ENCODE measurements at regions not wholly inside any gene's neighbourhood (a gene's known extent, or its start where the extent isn't known, plus 50 kb on each side); places are given as distances from the start of the nearest gene placed in this dataset.

DNA sequence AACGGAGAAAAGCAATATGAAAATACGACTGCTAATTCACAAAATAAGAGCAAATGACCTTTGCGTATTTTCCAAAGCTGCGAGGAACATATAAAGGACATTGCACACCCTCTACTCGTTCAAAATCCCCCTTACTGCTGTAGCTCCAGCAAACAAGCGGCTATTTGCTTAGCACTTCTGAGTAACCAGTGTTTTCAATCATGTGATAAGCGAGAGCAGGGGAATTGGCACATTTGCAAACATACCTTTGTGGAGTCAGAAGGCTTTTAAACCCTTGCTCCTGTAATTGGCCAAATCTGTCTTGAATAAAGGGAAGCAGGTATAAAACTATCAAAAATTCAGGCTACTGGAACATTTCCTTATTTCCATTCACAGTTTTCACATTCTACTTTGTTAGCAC lies 610.2 kb downstream of the UBE2NL start:
- Mint-ChIP-seq H3K4me1 (no peaks in the 10 kb centered on the region), H3K27me3 (ENCODE audit: low read depth, poor library complexity) (peaks cover 3% of the 10 kb centered on the region), H3K9me3 (peaks cover 28% of the 10 kb centered on the region), H3K4me3 (no peak overlapping the region), H3K27ac (no peak overlapping the region), H3K36me3 (ENCODE audit: low read depth) (no peaks in the 10 kb centered on the region)
- no peak for DNase-seq
- TF ChIP-seq, protein P1, sequence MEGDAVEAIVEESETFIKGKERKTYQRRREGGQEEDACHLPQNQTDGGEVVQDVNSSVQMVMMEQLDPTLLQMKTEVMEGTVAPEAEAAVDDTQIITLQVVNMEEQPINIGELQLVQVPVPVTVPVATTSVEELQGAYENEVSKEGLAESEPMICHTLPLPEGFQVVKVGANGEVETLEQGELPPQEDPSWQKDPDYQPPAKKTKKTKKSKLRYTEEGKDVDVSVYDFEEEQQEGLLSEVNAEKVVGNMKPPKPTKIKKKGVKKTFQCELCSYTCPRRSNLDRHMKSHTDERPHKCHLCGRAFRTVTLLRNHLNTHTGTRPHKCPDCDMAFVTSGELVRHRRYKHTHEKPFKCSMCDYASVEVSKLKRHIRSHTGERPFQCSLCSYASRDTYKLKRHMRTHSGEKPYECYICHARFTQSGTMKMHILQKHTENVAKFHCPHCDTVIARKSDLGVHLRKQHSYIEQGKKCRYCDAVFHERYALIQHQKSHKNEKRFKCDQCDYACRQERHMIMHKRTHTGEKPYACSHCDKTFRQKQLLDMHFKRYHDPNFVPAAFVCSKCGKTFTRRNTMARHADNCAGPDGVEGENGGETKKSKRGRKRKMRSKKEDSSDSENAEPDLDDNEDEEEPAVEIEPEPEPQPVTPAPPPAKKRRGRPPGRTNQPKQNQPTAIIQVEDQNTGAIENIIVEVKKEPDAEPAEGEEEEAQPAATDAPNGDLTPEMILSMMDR (IDR thresholded peaks at IDR 0.05), result no peak

DNA sequence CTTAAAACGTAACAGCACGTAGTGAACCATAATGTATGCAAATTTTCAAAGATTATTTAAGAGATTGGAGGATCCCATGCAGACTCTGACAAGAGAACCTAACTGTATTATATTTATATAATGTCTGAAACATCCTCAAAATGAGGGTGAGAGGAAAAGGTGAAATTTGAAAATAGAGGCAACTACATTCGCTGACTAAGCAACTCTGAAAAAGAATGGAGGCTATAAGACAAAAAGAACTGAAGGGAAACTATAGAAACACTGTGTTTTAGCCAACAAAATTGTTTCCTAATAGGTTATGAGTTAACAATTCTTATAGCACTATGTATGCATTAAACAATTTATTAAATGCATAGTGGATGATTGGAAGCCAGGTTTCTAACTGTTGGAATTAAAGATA lies 648.0 kb downstream of the UBE2NL start:
- no peak overlapping the region for H3K27ac Mint-ChIP-seq

DNA sequence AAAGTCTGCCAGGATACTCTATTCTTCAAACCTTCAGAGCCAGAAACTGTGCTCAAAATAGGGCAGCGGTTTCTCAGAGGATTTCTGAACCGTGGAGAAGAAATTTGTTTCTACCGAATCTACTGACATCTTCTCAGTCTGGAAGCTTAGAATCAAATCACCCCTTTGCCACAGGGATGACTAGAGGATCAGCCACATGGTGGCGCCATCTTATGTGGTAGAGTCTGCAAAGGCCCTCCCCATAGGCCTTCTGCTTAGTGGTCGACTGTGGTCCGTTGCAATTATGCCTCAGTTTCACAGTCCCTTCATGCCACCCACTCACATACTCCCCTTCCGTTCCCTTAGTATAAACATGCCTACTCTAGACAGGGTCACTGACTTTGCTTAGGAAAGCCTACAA lies 680.7 kb upstream of the SPANXN1 start:
- peaks cover 34% of the 10 kb centered on the region for H3K9me3 Mint-ChIP-seq
- no peaks in the 10 kb centered on the region for H3K27me3 Mint-ChIP-seq (ENCODE audit: low read depth, poor library complexity)
- H3K4me3 Mint-ChIP-seq, result no peak overlapping the region
- no peaks in the 10 kb centered on the region for H3K36me3 Mint-ChIP-seq (ENCODE audit: low read depth)
- H3K4me1 Mint-ChIP-seq, result no peaks in the 10 kb centered on the region
- no peak overlapping the region for H3K27ac Mint-ChIP-seq
- DNase-seq, result peak; percentile 1
- TF ChIP-seq, protein P1 (IDR thresholded peaks at IDR 0.05), result no peak

More for the DNA sequence above, 648.0 kb downstream of the UBE2NL start:
- peaks cover 23% of the 10 kb centered on the region for H3K9me3 Mint-ChIP-seq
- H3K27me3 Mint-ChIP-seq (ENCODE audit: low read depth, poor library complexity), result no peaks in the 10 kb centered on the region
- no peaks in the 10 kb centered on the region for H3K36me3 Mint-ChIP-seq (ENCODE audit: low read depth)
- no peak overlapping the region for H3K4me3 Mint-ChIP-seq
- DNase-seq, result no peak
- TF ChIP-seq, protein P1 (IDR thresholded peaks at IDR 0.05), result no peak
- no peaks in the 10 kb centered on the region for H3K4me1 Mint-ChIP-seq

DNA sequence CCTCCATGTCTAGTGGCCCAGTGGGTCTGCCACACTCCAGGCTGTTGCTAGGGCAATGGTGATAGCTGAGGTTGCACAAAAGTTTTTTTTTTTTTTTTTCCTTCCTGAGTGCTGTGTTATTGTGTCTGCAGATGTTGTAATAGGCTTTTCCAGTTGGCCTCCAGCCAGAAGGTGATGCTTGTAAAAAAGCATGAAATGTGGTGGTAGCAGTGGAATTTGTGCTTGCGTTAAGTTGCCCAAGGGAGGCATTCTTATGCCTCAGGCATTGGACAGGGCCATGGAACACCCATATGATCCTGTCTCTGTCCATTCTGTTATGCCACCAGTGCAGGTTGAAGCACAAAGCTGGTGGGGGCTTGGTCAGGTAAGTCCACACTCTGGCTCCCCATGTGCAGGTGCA lies 660.5 kb upstream of the SPANXN1 start:
- Mint-ChIP-seq H3K27me3 (ENCODE audit: low read depth, poor library complexity) (peaks cover under 1% of the 10 kb centered on the region), H3K4me3 (no peak overlapping the region), H3K4me1 (no peaks in the 10 kb centered on the region), H3K36me3 (ENCODE audit: low read depth) (no peaks in the 10 kb centered on the region), H3K9me3 (peaks cover 31% of the 10 kb centered on the region), H3K27ac (no peak overlapping the region)
- TF ChIP-seq, protein P1 (IDR thresholded peaks at IDR 0.05), result no peak
- DNase-seq, result no peak

DNA sequence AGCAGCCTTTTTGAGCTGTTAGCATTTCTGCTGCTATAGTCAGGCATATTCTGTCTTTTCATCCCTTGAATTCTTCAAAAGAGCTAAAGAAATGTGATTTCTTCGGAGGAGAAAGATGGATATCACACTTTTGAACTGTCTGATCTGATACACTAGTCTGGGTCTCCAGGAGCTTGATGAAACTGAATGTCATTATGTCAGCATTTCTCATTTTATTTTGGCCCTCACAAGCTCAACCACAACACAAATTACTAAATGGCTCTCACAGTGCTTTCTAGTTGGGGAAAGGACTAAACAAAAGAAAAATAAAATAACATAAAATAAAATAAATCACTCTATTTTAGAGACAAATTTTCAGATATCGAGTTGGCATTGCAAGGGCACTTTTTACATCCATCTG lies 655.3 kb upstream of the SPANXN1 start:
- Mint-ChIP-seq H3K27ac (no peak overlapping the region), H3K4me1 (no peaks in the 10 kb centered on the region), H3K4me3 (no peak overlapping the region), H3K27me3 (ENCODE audit: low read depth, poor library complexity) (no peaks in the 10 kb centered on the region), H3K36me3 (ENCODE audit: low read depth) (no peaks in the 10 kb centered on the region), H3K9me3 (peaks cover 25% of the 10 kb centered on the region)
- no peak for DNase-seq
- TF ChIP-seq, protein P1 (IDR thresholded peaks at IDR 0.05), result no peak

DNA sequence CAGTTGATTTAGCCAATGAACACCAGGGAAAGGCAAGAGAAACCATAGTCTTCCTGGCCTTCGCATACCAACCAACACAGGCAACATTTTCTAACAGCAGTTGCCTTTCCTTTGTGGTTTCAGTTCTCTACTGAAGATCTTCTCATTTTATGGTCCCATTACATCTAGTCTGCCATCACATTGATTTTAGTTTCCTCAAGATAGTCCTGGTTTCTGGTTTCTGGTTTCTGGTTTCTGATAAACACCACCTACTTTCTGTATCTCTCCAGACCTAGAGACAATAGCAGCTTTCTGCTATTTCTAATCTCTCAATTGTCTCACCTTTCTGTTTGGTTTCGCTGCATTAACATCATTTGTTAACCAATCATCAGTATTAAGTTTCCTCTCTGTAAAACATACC lies 646.3 kb upstream of the SPANXN1 start:
- peaks cover 39% of the 10 kb centered on the region for H3K9me3 Mint-ChIP-seq
- no peak overlapping the region for H3K27ac Mint-ChIP-seq
- H3K27me3 Mint-ChIP-seq (ENCODE audit: low read depth, poor library complexity), result no peaks in the 10 kb centered on the region
- no peak overlapping the region for H3K4me3 Mint-ChIP-seq
- H3K4me1 Mint-ChIP-seq, result no peaks in the 10 kb centered on the region
- TF ChIP-seq, protein P1 (IDR thresholded peaks at IDR 0.05), result no peak
- H3K36me3 Mint-ChIP-seq (ENCODE audit: low read depth), result no peaks in the 10 kb centered on the region
- no peak for DNase-seq
